HL-60 (cell line): ENCODE measurements at regions not wholly inside any gene's neighbourhood (a gene's known extent, or its start where the extent isn't known, plus 50 kb on each side); places are given as distances from the start of the nearest gene placed in this dataset.

Source experiments
- DNase-seq, 2 experiments: peaks; one replicate each; pipeline ENCODE4 v3.0.0-alpha.2; 2010 to 2020; ENCODE audit warnings: low read depth in 1 of 2, low spot score in 1 of 2
- H3K27ac ChIP-seq: fragments of 250-450 bp; sonication (Bioruptor Pico); replicated peaks from 2 replicates; pipeline ENCODE4 v1.5.1; 2020; ENCODE audit warnings: mild to moderate bottlenecking, moderate library complexity
- H3K27me3 ChIP-seq: fragments of 250-450 bp; sonication (Bioruptor Pico); 2 replicates; pipeline ENCODE4 v1.5.1; 2021; ENCODE audit warnings: mild to moderate bottlenecking, moderate library complexity; ENCODE audit not compliant: insufficient read depth, poor library complexity, severe bottlenecking
- H3K4me3 ChIP-seq: replicated peaks from 2 replicates; pipeline ENCODE4 v1.5.1; 2011; ENCODE audit warnings: mild to moderate bottlenecking, control low read depth, low read length; ENCODE audit not compliant: insufficient read depth
- GABPA ChIP-seq: IDR thresholded peaks from 2 replicates; pipeline ENCODE4 v1.6.1; 2012; ENCODE audit warnings: low read depth
- POLR2AphosphoS5 ChIP-seq: IDR thresholded peaks from 2 replicates; pipeline ENCODE4 v1.6.1; 2012; ENCODE audit warnings: low read depth
- SPI1 ChIP-seq: IDR thresholded peaks from 2 replicates; pipeline ENCODE4 v1.6.1; 2012; ENCODE audit warnings: low read depth, mild to moderate bottlenecking, borderline replicate concordance
- TF ChIP-seq, protein P1 (sequence below): IDR thresholded peaks from 2 replicates; pipeline ENCODE4 v1.6.1; 2012; ENCODE audit warnings: low read depth; ENCODE audit not compliant: insufficient replicate concordance
- TF ChIP-seq, protein P2 (sequence below): IDR thresholded peaks from one replicate; pipeline ENCODE4 v1.5.1; 2011; ENCODE audit warnings: low read length, control low read depth, inconsistent platforms; ENCODE audit not compliant: insufficient read depth

DNA sequence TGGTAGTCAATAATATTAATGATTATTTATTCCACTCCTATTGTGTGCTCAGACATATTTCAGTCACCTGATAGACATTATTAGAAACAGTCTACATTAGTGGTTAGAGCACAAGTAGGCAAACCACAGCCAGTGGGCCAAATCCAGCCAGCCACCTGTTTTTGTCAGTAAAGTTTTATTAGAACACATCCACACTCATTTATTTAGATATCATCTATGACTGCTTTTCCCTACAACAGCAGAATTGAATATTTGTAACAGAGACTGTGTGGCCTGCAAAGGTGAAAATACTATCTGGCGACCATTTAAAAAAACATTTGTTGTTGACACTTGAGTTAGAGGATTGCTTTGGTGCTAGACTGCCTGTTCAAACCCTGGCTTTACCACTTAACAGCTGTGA is 220.0 kb upstream of the ZFP64 start:
- H3K27me3 ChIP-seq: no peaks in the 10 kb centered on the region

DNA sequence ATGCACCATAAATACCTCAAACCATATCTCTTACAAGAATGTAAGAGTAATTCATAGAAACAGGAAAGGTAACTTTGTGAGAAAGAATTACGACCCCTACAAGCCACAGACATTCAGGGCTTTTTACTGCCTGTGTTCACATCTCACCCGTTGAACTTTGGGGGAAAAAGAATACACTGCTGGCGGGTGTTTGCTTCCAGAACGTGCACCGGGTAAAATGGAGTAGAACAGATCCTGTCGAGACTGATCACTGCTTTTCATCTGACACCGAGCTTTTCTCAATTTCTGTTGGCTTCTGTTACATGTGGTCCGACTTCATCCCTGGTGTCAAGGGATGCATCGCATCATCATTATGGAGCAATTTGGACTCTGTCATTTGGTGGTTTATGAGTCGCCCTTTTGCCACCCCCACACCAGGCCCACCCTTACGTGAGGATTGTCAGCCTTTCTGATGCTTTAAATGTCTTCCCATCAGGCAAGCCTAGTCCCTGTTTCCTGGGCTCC is 219.2 kb upstream of the ZFP64 start:
- Histone ChIP-seq H3K27me3 (no peaks in the 10 kb centered on the region), H3K27ac (peak overlapping the region; percentile 69), H3K4me3 (no peak overlapping the region)
- TF ChIP-seq, protein P1, sequence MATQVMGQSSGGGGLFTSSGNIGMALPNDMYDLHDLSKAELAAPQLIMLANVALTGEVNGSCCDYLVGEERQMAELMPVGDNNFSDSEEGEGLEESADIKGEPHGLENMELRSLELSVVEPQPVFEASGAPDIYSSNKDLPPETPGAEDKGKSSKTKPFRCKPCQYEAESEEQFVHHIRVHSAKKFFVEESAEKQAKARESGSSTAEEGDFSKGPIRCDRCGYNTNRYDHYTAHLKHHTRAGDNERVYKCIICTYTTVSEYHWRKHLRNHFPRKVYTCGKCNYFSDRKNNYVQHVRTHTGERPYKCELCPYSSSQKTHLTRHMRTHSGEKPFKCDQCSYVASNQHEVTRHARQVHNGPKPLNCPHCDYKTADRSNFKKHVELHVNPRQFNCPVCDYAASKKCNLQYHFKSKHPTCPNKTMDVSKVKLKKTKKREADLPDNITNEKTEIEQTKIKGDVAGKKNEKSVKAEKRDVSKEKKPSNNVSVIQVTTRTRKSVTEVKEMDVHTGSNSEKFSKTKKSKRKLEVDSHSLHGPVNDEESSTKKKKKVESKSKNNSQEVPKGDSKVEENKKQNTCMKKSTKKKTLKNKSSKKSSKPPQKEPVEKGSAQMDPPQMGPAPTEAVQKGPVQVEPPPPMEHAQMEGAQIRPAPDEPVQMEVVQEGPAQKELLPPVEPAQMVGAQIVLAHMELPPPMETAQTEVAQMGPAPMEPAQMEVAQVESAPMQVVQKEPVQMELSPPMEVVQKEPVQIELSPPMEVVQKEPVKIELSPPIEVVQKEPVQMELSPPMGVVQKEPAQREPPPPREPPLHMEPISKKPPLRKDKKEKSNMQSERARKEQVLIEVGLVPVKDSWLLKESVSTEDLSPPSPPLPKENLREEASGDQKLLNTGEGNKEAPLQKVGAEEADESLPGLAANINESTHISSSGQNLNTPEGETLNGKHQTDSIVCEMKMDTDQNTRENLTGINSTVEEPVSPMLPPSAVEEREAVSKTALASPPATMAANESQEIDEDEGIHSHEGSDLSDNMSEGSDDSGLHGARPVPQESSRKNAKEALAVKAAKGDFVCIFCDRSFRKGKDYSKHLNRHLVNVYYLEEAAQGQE: no peak
- TF ChIP-seq POLR2AphosphoS5: no peak
- no peak for TF ChIP-seq SPI1
- TF ChIP-seq GABPA: no peak
- TF ChIP-seq, protein P2, sequence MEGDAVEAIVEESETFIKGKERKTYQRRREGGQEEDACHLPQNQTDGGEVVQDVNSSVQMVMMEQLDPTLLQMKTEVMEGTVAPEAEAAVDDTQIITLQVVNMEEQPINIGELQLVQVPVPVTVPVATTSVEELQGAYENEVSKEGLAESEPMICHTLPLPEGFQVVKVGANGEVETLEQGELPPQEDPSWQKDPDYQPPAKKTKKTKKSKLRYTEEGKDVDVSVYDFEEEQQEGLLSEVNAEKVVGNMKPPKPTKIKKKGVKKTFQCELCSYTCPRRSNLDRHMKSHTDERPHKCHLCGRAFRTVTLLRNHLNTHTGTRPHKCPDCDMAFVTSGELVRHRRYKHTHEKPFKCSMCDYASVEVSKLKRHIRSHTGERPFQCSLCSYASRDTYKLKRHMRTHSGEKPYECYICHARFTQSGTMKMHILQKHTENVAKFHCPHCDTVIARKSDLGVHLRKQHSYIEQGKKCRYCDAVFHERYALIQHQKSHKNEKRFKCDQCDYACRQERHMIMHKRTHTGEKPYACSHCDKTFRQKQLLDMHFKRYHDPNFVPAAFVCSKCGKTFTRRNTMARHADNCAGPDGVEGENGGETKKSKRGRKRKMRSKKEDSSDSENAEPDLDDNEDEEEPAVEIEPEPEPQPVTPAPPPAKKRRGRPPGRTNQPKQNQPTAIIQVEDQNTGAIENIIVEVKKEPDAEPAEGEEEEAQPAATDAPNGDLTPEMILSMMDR: no peak
- no peak for DNase-seq

More for the DNA sequence above, 220.0 kb upstream of the ZFP64 start:
- H3K27ac ChIP-seq: no peak overlapping the region
- no peak overlapping the region for H3K4me3 ChIP-seq
- no peak for DNase-seq
- TF ChIP-seq, protein P2: no peak
- TF ChIP-seq SPI1 (no peak), GABPA (no peak), POLR2AphosphoS5 (no peak)
- TF ChIP-seq, protein P1: no peak

DNA sequence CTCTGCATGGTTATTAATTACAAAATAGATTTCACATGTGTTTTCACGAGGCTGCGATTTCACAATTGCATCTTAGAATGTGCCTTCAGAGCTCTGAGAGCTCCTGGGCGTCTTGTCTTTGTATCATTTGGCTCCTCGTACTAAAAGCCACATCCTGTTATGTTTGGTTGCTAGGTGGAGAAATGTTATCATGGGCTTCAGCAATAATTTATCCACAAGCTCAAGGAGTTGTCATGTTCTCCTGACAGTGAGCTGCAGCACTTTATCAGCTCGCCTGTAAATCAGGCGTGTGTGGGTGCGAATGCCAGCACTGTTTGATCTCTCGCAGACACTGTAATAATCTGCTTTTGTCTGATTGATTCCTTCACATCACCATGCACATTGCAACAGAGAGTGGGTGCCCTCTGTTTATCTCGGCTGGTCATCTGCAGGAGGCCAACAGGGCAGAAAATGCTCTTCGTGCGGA is 218.6 kb upstream of the ZFP64 start:
- H3K4me3 ChIP-seq: no peak overlapping the region
- DNase-seq: peak; percentile 45 to 80
- no peaks in the 10 kb centered on the region for H3K27me3 ChIP-seq
- peak overlapping the region; percentile 69 for H3K27ac ChIP-seq
- TF ChIP-seq GABPA: no peak
- TF ChIP-seq, protein P1: no peak
- no peak for TF ChIP-seq POLR2AphosphoS5
- TF ChIP-seq, protein P2: no peak
- no peak for TF ChIP-seq SPI1
